ENCODE measurements at regions not wholly inside any gene's neighbourhood (a gene's known extent, or its start where the extent isn't known, plus 50 kb on each side); places are given as distances from the start of the nearest gene placed in this dataset.
A peak's percentile ranks its signal among the peaks of the same experiment; 100 is the strongest.
"Not testable (repeated sequence)": the region's sequence is repeated elsewhere in the genome, so short reads cannot be mapped to it uniquely, and the experiment has no call there.

DNA sequence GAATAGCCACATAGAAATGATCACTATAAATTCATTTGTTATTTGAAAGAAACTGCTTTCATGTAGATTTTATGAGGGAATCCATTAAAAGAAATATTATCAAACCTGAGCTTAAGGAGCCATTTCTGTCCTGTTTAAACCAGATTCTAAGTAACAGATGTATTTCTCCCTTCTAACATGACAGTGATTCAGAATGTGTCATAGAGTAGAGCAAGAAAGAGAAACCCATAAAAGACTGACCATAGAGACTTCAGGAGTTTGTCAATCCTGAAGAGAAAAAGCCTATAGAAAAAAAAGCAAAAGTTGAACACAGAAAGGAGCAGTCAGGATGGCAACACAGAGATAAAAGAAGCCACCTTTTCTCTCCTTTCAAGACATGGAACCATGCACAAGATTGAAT lies 390.6 kb downstream of the PRIM2 start:
- DNase-seq, result not testable (repeated sequence)

DNA sequence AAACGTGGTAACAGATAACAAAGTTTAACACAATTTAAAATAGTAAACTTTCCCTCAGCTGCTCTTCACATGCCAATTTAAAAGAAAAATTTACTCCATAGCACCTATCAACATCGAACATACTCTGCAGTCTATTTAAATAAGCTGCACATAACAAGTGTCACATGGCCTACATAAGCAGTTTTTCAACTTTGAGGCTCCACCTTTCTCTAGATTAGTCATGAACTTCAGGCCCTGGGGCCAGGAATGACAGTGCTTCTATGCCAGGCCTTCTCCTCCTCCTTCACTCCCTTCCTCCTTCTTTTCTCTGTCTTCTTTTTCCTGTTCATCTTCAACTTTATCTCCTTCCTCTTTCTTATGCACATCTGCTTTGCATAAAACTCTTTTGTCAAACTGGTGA lies 405.1 kb downstream of the PRIM2 start:
- peak; percentile 59 for DNase-seq

DNA sequence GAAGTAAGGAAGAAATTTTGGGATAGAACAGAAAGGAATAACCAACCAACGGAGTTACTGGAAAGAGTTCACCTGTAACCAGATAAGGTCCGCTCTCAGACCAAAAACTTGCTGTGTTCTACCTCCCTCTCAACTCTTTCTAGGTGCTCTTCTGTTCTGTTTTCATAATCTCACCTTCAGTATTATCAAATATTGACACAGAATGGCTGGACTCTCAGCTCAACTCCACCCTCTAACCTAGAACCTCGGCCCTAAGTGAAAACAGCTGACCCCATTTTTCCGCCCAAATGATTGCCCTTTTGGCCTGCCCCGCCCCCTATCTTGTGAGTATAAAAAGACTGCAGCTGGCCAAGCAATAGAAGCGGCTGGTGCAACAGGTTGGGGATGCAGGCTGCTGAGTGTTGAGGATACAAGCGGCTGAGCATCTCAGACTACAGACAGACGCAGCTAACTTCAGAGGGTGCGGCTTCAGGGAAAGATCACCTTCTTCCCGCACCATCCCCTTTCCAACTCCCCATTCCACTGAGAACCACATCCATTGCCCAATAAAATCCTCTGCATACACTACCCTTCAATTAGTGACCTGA lies 406.5 kb downstream of the PRIM2 start:
- DNase-seq, result peak; percentile 80

DNA sequence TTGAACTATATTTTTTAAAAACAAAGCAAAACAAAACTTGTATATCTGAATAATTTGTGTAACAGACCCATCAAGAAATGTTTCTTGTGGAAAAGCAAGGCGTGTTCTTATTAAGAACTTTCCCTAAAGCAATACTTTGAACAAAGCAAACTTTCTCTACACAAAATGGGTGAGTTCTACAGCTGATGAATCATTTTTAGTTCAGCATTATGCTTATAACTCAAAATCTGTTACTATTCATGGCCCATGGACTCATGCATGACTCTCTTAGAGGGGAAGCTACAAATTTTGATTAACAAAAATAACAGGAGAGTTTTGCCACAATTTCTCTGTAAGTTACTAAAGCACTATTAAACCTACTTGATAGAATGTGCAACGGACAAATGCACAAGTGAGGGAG lies 412.0 kb downstream of the PRIM2 start:
- not testable (repeated sequence) for DNase-seq

DNA sequence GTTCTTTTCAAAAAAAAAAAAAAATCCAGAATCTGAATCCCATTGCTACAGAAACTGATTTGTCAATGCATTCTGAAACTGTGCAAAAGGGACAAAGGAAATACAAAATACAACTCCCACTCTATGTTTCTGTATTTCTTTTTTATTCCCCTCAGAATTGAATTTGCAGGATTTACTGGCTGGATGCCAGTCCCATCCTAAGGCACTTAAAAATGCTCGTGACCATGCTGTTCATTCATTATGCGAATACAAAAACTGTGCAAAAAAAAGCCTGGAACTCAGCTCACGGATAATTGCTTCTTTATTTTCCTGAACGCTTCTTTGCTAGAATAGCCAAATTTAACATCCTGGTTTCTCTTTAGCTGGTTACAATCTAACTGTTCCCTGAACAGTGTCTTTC lies 413.3 kb downstream of the PRIM2 start:
- not testable (repeated sequence) for DNase-seq

DNA sequence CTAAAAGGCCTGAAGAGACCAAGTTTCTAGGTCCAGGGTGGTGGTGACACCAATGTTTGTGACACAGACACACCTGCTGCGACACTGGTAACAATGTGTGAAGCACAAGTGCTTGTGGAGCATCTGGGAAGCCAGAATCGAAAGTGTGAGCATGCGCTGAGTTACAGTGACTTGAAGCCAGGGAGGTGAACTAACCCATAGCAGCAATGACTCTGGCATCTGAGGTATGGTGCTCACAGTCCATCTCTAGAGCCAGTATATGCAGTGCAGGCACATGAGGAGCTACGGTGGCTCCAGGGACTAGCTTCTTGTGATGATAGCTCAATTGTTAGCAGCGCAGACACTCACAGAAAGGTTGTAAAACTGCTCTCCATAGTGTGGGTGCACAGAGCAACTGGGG lies 430.3 kb downstream of the PRIM2 start:
- not testable (repeated sequence) for DNase-seq

DNA sequence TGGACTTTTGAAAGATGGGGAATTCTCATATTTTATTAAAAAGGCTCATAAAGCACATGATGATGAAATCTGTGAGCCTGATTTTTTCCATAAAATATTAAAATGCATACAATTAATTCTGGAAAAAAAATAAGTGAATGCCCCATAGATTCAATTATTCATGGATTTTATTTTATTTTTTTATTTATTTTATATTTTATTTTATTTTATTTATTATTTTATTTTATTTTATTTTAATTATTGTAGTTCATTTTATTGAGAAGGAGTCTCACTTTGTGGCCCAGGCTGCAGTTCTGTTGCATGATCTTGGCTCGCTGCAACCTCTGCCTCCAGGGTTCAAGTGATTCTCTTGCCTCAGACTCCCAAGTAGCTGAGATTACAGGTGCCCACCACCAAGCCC lies 442.4 kb downstream of the PRIM2 start:
- not testable (repeated sequence) for DNase-seq

DNA sequence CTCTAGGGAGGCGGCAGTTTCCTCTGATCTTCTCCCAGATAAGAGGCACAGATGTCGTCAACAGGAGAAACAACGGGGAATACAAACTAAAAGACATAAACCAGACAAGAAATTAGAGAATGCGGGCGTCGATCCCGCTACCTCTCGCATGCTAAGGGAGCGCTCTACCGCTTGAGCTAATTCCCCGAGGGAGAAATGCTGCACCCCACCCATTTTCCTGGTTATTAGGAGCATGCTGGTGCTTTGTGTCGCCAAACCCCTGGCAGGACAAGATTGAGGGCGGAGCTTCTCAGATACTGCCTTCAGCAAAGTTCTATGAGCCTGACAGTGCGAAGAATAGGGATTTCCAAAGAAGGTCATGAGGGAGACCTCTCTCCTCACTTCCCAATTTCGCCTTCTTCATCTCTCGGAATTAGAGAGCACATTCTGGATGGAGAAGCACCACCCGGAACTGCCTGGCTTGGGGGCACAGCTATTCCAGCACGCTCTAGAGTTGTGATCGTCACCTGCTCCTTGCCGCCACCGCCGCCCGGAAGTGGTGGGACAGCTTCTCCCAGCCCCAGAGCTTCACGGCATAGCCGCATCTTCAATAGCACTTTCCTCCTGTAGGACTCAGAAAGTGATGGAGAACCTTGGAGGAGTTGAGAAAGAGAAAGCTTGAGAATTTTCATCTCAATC lies 475.4 kb downstream of the PRIM2 start:
- DNase-seq, result not testable (repeated sequence)

DNA sequence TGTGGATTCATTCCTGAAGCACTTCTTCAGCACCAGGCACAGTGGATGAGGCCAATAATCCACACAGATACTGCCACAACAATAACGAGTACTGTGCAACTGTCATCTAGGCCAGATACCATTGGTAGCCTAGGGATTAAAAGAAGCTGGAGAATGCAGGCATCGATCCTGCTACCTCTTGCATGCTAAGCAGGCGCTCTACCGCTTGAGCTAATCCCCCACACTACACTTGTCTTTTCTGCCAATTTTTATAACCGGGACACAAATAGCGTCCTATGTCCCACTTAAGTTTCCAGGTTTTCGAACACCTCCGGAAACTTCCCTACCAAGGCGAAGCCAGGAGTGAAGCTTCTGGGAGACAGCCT lies 475.9 kb downstream of the PRIM2 start:
- DNase-seq, result not testable (repeated sequence)

DNA sequence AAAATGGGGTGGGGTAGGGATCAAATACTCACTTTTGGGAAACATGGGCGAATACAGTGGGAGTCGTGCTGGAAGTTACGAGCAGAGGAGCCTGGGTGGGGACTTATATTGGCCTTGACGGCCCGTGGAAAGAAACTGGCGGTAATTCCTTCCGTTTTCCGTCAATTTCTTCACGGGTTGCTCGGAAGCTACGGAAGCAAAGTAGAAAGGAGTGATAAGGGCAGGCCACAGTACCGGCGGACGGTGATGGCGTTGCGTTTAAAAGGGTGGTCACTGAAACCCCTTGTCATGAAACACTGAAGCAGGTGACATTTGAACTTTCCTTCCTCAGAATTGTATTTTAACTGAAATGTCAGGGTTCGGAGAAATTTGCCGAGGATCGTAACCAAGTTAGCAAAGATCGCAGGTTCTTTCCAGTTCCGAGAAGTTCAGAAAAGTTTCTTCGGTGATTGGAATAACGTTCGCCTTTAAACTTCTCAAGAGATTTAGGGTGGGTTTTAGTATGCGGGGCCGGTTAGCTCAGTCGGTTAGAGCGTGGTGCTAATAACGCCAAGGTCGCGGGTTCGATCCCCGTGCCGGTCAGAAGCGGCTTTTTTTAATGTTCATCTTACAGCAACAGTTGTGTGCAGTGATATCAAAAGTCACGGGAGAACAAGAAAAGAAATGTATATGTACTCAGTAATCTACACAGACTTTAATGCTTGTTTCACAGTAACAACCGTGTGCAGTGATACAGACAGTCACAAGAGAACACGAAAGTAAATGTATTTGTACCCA lies 482.5 kb downstream of the PRIM2 start:
- not testable (repeated sequence) for DNase-seq

DNA sequence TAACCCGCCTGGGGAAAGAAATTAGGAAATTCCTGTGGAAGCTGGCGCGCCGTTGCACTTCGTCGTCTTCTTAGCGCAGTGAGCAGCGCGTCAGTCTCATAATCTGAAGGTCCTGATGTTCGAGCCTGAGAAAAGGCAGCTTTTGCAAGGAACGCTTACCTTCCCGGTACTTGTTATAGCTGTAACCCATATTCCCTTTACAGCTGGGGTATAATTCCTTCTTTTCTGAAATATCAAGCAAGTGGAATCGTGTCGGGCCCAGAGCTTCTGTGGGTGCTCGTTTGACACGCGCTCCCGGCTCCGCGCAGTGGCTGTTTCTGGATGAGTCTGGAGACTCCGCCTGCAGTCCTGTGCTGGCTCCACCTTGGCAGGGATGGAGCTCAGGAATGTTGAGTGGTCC lies 491.2 kb downstream of the PRIM2 start:
- not testable (repeated sequence) for DNase-seq

DNA sequence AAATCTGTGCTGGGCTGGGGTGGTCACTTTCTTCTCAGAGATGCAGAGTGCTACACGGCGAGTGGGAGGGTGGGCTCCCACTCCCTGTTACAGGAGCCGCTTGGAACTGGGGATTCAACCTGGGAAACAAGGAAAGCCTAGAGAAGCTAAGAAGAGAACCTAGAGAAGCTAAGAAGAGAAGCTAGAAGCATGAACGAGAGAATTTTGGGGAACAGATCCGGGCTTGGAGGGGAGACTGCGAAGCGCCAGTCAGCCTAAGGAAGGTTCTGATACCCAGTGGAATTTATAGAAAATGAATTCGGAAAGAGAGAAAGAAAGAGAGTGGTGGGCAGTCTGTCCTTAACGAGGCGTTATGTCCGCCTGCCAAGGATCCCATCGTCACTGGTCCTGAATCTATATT lies 492.0 kb downstream of the PRIM2 start:
- DNase-seq, result not testable (repeated sequence)

DNA sequence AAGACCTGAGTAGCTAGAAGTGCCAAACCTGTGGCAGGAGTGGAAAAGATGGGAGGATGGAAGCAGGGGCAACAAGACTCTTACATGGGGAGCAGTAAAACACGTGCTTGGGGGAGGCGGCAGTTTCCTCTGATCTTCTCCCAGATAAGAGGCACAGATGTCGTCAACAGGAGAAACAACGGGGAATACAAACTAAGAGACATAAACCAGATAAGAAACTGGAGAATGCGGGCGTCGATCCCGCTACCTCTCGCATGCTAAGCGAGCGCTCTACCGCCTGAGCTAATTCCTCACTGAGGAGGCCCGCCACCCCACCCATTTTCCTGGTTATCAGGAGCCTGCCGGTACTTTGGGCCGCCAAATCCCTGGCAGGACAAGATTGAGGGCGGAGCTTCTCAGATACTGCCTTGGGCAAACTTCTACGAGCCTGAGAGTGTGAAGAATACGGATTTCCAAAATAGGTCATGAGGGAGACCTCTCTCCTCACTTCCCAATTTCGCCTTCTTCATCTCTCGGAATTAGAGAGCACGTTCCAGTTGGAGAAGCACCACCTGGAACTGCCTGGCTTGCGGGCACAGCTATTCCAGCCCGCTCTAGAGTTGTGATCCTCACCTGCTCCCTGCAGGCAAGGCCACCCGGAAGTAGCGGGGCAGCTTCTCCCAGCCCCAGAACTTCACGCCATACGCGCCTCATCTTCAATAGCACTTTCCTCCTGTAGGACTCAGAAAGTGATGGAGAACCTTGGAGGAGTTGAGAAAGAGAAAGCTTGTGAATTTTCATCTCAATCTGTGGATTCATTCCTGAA lies 496.0 kb downstream of the PRIM2 start:
- not testable (repeated sequence) for DNase-seq

DNA sequence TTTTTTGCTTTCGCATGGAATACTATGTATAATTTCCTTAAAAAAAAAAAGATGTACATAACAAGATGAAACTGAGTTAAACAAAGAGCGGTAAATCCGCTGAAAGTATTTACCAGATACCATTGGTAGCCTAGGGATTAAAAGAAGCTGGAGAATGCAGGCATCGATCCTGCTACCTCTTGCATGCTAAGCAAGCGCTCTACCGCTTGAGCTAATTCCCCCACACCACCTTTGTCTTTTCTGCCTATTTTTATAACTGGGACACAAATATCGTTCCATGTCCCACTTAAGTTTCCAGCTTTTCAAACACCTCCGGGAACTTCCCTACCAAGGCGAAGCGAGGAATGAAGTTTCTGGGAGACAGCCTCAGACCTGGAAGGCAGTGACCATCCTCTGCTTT lies 498.4 kb downstream of the PRIM2 start:
- DNase-seq, result not testable (repeated sequence)

DNA sequence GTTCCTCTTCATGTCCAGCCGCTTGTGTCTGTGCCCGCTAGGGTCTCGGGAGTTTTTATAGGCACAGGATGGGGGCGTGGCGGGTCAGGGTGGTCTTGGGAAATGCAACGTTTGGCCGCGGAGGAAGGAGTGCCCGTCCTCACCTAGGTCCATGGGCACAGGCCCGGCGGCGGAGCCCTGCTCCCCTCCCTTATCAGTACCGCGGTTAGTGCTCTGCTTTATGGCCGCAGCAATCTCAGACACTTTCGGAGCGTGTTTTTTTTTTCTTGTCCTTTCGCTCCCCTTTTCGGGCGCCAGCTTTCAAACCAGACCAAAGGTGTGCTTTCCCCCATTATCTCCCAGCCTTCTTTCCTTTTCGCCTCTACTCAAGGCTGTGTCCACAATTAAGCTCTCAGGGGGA lies 503.9 kb downstream of the PRIM2 start:
- not testable (repeated sequence) for DNase-seq

DNA sequence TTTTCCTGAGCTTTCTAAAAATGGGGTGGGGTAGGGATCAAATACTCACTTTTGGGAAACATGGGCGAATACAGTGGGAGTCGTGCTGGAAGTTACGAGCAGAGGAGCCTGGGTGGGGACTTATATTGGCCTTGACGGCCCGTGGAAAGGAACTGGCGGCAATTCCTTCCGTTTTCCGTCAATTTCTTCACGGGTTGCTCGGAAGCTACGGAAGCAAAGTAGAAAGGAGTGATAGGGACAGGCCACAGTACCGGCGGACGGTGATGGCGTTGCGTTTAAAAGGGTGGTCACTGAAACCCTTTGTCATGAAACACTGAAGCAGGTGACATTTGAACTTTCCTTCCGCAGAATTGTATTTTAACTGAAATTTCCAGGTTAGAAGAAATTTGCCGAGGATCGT lies 505.0 kb downstream of the PRIM2 start:
- not testable (repeated sequence) for DNase-seq

DNA sequence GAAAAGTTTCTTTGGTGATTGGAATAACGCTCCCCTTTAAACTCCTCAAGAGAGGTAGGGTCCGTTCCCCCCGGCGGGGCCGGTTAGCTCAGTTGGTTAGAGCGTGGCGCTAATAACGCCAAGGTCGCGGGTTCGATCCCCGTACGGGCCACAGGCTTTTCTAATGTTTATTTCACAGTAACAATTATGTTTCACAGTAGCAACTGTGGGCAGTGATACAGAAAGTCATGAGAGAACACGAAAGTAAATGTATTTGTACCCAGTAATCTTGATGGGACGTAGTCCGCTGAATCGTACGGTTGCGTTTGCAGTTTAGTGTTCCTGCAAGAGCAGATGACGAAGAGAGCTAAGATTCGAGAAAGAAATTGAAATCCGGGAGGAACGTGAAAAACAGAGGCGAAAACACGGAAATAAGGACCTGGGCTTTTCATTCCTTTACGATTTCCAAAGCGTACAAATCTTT lies 505.5 kb downstream of the PRIM2 start:
- no peak for DNase-seq

DNA sequence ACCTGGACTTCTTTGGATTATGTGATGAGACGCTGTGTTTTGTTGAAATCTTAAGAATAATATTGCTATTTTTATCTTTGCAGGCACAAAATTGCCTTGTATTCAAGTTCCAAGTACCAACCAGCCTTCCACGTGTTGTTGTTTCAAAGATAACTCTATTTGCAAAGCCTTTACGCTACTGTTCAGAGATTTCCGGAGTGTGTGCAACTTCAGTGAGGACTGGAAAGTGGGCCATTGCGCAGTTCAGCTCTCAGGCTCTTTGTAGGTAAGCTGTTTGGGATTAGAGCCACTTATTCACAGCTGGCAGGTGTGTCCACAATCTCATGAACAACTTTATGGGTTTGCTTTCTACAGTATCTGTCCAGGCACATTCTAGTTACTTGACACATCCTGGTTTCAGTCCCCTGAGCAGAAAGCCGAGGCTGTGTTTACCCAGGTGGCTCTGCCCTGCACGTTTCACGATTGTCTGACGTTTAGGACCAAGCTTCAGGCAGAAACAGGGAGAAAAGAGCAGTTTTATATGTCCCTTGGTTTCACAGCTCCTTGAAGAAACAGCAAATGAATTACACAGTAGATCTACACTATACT lies 520.3 kb downstream of the PRIM2 start:
- DNase-seq, result peak; percentile 90

DNA sequence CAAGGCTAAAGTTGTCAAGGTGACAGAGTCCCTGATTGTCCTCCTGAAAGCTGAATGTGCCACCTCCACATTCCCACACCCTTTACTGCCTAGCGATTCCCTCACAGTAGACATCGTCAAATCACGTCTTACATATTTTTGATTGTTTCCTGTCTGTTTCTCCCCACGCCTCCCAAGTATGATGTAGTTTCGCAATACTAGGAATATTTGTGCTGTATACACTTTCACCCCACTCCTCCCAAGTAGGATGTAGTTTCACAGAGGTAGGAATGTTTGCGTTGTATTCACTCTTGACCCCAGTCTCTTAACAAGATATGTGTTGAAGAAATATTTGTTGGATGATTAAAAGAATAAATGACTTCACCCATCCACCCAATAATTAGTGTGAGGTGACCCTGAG lies 524.1 kb downstream of the PRIM2 start:
- DNase-seq, result not testable (repeated sequence)

DNA sequence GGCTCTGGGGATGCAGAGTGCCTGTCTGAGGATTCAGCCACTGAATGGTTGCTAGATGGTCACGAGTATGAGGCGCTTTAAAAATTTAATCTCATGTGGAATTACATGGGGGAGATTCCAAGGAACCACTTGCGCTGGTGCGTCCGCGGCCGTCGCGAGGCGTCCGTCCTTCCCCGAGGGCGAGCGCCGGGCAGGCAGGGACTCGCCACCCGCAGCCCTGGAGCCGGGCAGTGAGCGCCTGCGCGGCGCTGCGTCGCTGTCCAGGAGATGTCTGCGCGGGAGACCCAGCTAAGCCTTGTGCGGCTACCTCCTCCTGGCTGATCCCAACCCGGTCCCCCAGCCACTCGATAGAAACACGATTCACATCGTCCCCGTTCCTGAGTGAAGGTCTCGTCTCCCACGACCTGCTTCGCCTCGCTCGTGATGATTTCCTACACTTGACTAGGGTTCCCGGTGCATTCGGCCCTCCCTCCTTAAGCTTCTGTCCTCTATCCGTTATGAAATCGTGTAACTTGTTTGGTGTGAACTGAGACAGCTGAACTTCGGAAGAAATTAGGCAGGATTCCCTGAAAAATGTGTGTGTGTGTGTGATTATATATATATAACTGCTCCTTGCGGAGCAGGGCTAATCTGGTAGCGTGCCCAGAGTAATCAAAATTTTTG lies 536.4 kb downstream of the PRIM2 start:
- DNase-seq, result peak; percentile 72

DNA sequence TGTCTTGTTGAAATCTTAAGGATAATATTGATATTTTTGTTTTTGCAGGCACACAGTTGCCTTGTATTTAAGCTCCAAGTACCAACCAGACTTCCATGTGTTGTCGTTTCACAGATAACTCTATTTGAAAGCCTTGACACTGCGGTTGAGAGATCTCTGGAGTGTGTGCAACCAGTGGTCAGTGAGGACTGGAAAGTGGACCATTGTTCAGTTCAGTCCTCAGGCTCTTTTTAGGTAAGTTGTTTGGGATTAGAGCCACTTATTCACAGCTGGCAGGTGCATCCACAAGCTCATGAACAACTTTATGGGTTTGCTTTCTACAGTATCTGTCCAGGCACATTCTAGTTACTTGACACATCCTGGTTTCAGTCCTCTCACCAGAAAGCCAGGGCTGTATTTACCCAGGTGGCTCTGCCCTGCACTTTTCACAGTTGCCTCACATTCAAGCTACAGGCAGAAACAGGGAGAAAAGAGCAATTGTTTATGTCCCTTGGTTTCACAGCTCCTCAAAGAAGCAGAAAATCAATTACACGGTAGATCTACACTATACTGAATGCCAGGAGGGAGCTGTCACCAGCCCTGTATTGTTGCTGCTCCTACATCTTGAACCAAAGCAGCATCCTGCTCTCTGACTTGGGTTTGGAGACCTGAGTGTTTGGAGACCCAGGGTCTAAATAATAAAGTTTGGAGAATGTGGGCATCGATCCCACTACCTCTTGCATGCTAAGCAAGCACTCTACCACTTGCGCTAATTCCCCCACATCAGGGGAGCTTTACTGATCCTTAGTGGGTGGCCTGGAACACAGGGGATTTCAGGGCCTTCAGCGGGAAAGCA lies 543.3 kb downstream of the PRIM2 start:
- peak; percentile 58 for DNase-seq
